C4-2B (cell line): ENCODE measurements at regions not wholly inside any gene's neighbourhood (a gene's known extent, or its start where the extent isn't known, plus 50 kb on each side); places are given as distances from the start of the nearest gene placed in this dataset.

Experiments used
- ZFX ChIP-seq: fragments of 450-650 bp; IDR thresholded peaks from 2 replicates; pipeline ENCODE4 v1.6.1; 2017
- TF ChIP-seq, protein P1 (sequence below): fragments of 450-650 bp; conservative IDR thresholded peaks from 2 replicates; pipeline ENCODE4 v1.5.1; 2017; ENCODE audit warnings: mild to moderate bottlenecking

DNA sequence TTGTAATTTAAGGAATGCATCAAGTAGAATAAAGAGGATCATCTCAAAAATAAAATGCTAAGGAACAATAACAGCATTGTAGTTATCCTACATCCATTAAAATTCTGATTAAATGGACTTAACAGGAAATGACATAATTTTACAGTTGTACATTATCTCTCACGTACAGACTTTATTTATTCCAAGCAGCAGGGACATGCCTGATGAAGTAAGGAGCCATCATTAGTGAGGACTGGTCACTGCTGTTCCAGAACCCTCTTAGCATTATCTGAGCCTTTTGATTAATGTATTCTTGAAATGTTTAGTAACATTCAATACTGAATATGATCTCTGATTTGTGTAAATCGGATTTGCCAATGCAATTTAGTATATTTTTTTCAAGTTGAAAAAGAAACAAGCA, 516.1 kb downstream of the DACH1 start:
- TF ChIP-seq, protein P1, sequence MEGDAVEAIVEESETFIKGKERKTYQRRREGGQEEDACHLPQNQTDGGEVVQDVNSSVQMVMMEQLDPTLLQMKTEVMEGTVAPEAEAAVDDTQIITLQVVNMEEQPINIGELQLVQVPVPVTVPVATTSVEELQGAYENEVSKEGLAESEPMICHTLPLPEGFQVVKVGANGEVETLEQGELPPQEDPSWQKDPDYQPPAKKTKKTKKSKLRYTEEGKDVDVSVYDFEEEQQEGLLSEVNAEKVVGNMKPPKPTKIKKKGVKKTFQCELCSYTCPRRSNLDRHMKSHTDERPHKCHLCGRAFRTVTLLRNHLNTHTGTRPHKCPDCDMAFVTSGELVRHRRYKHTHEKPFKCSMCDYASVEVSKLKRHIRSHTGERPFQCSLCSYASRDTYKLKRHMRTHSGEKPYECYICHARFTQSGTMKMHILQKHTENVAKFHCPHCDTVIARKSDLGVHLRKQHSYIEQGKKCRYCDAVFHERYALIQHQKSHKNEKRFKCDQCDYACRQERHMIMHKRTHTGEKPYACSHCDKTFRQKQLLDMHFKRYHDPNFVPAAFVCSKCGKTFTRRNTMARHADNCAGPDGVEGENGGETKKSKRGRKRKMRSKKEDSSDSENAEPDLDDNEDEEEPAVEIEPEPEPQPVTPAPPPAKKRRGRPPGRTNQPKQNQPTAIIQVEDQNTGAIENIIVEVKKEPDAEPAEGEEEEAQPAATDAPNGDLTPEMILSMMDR: no peak
- TF ChIP-seq ZFX: no peak
